GM23248 (cell line): ENCODE measurements at regions not wholly inside any gene's neighbourhood (a gene's known extent, or its start where the extent isn't known, plus 50 kb on each side); places are given as distances from the start of the nearest gene placed in this dataset.

Experiments used
- EZH2 ChIP-seq: fragments of 200-600 bp; sonication (generic); IDR thresholded peaks from 2 replicates; pipeline ENCODE4 v1.6.1; 2018; ENCODE audit warnings: antibody characterized with exemption, mild to moderate bottlenecking; ENCODE audit not compliant: insufficient read depth, poor library complexity, severe bottlenecking
- EZH2phosphoT487 ChIP-seq: fragments of 200-600 bp; sonication (generic); IDR thresholded peaks from 2 replicates; pipeline ENCODE4 v1.6.1; 2018; ENCODE audit warnings: antibody characterized with exemption, moderate library complexity, mild to moderate bottlenecking, low read depth; ENCODE audit not compliant: insufficient read depth

GRCh38 chr13:48773531-48774275 lies 120.0 kb downstream of the CYSLTR2 start:
- TF ChIP-seq EZH2 (no peak), EZH2phosphoT487 (no peak)
